ENCODE measurements at regions not wholly inside any gene's neighbourhood (a gene's known extent, or its start where the extent isn't known, plus 50 kb on each side); places are given as distances from the start of the nearest gene placed in this dataset.

DNA sequence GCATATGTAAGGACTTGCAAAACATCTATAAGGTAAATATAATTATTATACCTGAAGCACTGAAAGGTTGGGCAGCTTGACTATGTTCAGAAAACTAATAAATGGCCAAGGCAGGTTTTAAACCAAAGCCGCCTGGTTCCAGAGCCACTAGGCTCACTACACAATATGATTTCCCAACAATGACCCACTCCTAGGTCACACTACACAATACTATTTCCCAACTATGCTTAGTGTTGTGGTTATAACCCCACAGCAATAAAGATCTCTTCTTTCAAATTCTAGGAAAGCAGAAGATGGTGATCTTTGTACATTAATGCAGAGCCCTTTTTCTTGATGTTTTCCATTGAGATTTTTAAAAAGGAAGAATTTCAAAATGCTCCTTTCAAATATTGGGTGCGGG lies 180.4 kb downstream of the CYRIA start:
- H3K4me1 Mint-ChIP-seq (ENCODE audit: low read depth, unreplicated experiment), result no peaks in the 10 kb centered on the region
- no peak for DNase-seq
- intact Hi-C loops (cut with micrococcal nuclease; ENCODE audit: unreplicated experiment), result loop anchor here (10.0 kb wide), 1 partner anchor 200 kb away; no protein-coding TSS in a partner anchor
- H3K4me3 Mint-ChIP-seq (ENCODE audit: low read depth, unreplicated experiment), result no peak overlapping the region
- peaks cover 3% of the 10 kb centered on the region for H3K9me3 Mint-ChIP-seq (ENCODE audit: low read depth, unreplicated experiment)
- peaks cover 16% of the 10 kb centered on the region for H3K27me3 Mint-ChIP-seq (ENCODE audit: unreplicated experiment)
- no TSS peak for BruUV-seq (replicated peaks)
- CTCF ChIA-PET, result no interaction called here
- no peaks in the 10 kb centered on the region for H3K36me3 Mint-ChIP-seq (ENCODE audit: insufficient read depth, unreplicated experiment)
- no peak overlapping the region for H3K27ac Mint-ChIP-seq (ENCODE audit: unreplicated experiment)
- TF ChIP-seq, protein P1, sequence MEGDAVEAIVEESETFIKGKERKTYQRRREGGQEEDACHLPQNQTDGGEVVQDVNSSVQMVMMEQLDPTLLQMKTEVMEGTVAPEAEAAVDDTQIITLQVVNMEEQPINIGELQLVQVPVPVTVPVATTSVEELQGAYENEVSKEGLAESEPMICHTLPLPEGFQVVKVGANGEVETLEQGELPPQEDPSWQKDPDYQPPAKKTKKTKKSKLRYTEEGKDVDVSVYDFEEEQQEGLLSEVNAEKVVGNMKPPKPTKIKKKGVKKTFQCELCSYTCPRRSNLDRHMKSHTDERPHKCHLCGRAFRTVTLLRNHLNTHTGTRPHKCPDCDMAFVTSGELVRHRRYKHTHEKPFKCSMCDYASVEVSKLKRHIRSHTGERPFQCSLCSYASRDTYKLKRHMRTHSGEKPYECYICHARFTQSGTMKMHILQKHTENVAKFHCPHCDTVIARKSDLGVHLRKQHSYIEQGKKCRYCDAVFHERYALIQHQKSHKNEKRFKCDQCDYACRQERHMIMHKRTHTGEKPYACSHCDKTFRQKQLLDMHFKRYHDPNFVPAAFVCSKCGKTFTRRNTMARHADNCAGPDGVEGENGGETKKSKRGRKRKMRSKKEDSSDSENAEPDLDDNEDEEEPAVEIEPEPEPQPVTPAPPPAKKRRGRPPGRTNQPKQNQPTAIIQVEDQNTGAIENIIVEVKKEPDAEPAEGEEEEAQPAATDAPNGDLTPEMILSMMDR (IDR thresholded peaks at IDR 0.05; ENCODE audit: unreplicated experiment), result no peak

DNA sequence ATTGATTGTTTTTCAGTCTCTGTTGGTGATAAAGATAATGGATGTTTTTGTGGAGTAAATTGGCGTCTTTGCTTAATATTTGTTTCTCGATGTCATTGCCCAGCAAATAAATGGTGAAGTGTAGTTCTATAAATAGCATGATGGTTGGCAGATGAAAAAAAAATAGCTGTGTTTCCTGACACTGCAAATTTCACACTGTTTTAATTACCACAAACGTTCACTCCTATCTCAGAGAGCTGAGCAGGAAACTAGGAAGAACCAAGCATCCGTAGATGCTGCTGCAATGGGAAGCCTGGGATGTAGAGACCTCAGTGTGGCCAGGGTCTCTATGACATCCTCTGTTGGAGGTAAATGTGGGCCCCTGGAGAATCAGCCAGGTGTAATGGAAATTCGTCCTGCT lies 183.2 kb downstream of the CYRIA start:
- H3K36me3 Mint-ChIP-seq (ENCODE audit: insufficient read depth, unreplicated experiment), result no peaks in the 10 kb centered on the region
- intact Hi-C loops (cut with micrococcal nuclease; ENCODE audit: unreplicated experiment), result loop anchor here (10.0 kb wide), 1 partner anchor 198 kb away; no protein-coding TSS in a partner anchor
- no peak for DNase-seq
- CTCF ChIA-PET, result no interaction called here
- H3K27ac Mint-ChIP-seq (ENCODE audit: unreplicated experiment), result no peak overlapping the region
- no peak overlapping the region for H3K4me3 Mint-ChIP-seq (ENCODE audit: low read depth, unreplicated experiment)
- H3K27me3 Mint-ChIP-seq (ENCODE audit: unreplicated experiment), result peaks cover 44% of the 10 kb centered on the region
- peaks cover 5% of the 10 kb centered on the region for H3K9me3 Mint-ChIP-seq (ENCODE audit: low read depth, unreplicated experiment)
- BruUV-seq (replicated peaks), result no TSS peak
- H3K4me1 Mint-ChIP-seq (ENCODE audit: low read depth, unreplicated experiment), result no peaks in the 10 kb centered on the region
- TF ChIP-seq, protein P1 (IDR thresholded peaks at IDR 0.05; ENCODE audit: unreplicated experiment), result no peak

DNA sequence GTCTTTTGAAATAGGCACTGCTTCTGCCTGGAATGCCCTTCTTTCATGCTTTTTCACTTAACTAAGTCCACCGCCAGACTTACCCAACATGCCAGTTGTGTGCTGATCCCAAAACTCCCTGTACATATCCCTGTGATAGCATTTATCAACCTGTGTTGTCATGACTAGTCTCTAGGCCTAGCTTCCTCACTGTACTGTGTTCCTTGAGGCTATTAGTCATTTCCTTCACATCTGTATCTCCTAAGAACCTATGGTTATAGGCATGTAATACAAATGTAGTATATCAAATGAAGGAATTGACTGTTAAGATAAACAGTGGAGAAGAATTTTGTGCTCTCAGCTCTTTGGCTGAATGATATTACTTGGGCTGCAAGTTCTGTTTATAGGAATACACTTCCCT lies 184.3 kb downstream of the CYRIA start:
- BruUV-seq (replicated peaks), result no TSS peak
- no peak overlapping the region for H3K27ac Mint-ChIP-seq (ENCODE audit: unreplicated experiment)
- no peaks in the 10 kb centered on the region for H3K4me1 Mint-ChIP-seq (ENCODE audit: low read depth, unreplicated experiment)
- no peak for DNase-seq
- TF ChIP-seq, protein P1 (IDR thresholded peaks at IDR 0.05; ENCODE audit: unreplicated experiment), result no peak
- CTCF ChIA-PET, result interaction anchor here (0.9 kb wide), 1 partner anchor 402 kb away, joined by 3 read pairs; no protein-coding TSS in a partner anchor
- H3K9me3 Mint-ChIP-seq (ENCODE audit: low read depth, unreplicated experiment), result peaks cover 5% of the 10 kb centered on the region
- H3K36me3 Mint-ChIP-seq (ENCODE audit: insufficient read depth, unreplicated experiment), result no peaks in the 10 kb centered on the region
- intact Hi-C loops (cut with micrococcal nuclease; ENCODE audit: unreplicated experiment), result loop anchor here (10.0 kb wide), 1 partner anchor 197 kb away; no protein-coding TSS in a partner anchor
- peaks cover 48% of the 10 kb centered on the region for H3K27me3 Mint-ChIP-seq (ENCODE audit: unreplicated experiment)
- H3K4me3 Mint-ChIP-seq (ENCODE audit: low read depth, unreplicated experiment), result no peak overlapping the region

DNA sequence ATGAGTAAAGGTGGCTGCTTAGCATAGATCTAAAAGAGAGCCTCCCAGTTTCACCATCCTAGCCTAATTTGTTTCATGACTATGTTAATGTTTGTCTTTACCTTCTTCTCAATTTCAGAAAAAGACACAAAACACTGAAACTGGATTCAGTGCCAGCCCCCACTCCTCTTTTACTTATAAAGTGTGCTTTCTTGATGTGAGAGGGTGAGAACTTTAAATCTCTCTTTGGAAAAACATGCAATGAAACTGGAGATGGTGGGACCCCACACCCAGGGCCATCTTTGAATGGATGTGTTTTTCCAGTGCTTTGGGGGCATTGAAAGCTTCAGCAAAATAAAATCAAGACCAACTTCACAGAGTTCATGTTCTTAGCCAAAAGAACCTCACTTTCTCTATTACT lies 185.9 kb downstream of the CYRIA start:
- Mint-ChIP-seq H3K27ac (ENCODE audit: unreplicated experiment) (no peak overlapping the region), H3K9me3 (ENCODE audit: low read depth, unreplicated experiment) (peaks cover 5% of the 10 kb centered on the region), H3K36me3 (ENCODE audit: insufficient read depth, unreplicated experiment) (no peaks in the 10 kb centered on the region), H3K4me3 (ENCODE audit: low read depth, unreplicated experiment) (no peak overlapping the region), H3K27me3 (ENCODE audit: unreplicated experiment) (peaks cover 48% of the 10 kb centered on the region), H3K4me1 (ENCODE audit: low read depth, unreplicated experiment) (no peaks in the 10 kb centered on the region)
- no TSS peak for BruUV-seq (replicated peaks)
- intact Hi-C loops (cut with micrococcal nuclease; ENCODE audit: unreplicated experiment), result loop anchor here (10.0 kb wide), 1 partner anchor 195 kb away; no protein-coding TSS in a partner anchor
- TF ChIP-seq, protein P1 (IDR thresholded peaks at IDR 0.05; ENCODE audit: unreplicated experiment), result no peak
- DNase-seq, result no peak
- CTCF ChIA-PET, result no interaction called here

All from Calu3 (cell line).